HG02610 (cell line): ENCODE measurements at regions not wholly inside any gene's neighbourhood (a gene's known extent, or its start where the extent isn't known, plus 50 kb on each side); places are given as distances from the start of the nearest gene placed in this dataset.
"Not testable (repeated sequence)": the region's sequence is repeated elsewhere in the genome, so short reads cannot be mapped to it uniquely, and the experiment has no call there.

ENCODE experiments used
- ATAC-seq: cut with Tn5 transposase; IDR thresholded peaks from one replicate; pipeline ENCODE4 v1.9.1; 2021; ENCODE audit warnings: mild to moderate bottlenecking, moderate library complexity; ENCODE audit not compliant: unreplicated experiment

DNA sequence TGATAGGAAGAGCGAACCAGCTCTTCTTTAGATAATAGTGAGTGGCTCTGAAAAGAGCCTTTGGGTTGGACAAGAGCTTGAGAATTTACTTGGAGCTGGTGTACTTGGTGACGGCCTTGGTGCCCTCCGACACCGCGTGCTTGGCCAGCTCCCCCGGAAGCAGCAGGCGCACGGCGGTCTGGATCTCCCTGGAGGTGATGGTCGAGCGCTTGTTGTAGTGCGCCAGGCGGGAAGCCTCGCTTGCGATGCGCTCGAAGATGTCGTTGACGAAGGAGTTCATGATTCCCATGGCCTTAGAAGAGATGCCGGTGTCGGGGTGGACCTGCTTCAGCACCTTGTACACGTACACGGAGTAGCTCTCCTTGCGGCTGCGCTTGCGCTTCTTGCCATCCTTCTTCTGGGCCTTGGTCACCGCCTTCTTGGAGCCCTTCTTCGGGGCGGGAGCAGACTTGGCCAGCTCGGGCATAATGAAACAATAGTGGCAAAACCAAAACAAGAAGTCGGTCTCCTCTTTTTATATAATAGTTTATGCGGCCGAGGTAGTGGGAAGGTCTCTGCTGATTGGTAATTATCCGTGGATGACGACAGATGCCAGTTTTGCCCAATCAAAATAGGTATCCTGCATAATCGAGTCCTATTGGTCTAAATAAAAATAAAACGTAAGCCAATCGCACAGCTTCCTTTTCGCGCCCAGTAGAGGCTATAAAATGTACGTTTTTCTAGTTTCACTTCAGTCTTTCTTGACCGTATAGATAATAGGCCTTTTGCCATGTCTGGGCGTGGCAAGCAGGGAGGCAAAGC lies 104.6 kb downstream of the OR2B2 start:
- ATAC-seq = peak; percentile 69

DNA sequence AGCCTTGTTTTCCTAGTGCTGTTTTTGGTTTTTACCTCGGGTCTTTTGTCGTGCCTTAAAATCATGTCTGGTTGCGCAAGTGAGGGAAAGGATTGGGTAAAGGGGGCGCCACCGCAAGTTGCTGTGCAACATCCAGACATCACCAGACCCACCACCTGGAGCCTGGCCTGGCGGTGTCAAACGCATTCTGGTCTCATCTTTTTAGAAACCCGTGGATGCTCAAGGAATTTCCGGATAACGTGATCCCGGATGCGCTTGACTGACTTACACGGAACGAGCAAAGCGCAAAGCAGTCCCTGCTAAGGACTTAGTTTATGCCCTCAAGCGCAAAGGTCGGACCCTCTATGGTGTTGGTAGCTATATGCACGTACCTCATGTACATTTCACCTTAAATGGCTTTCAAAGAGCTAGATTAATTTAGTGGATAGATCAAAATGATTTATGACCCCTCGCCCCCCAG lies 105.2 kb downstream of the OR2B2 start:
- ATAC-seq = no peak

DNA sequence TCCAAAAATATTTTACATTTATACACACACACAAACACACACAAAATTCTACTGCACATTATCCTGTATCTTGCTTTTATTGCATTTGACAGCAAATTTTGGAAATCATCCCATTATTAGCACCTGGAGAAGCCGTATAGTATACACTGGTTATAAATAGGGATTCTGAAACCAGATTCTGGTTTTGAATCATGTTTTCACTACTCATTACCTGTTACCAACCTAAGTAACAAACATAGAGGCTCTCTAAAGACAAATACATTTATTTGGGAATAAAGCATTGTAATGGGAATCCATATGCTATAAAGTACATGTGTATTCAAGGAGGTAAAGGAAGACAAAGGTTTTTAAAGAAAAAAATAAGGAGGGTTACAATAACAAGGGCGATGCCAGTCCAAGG lies 106.8 kb downstream of the OR2B2 start:
- ATAC-seq = no peak

DNA sequence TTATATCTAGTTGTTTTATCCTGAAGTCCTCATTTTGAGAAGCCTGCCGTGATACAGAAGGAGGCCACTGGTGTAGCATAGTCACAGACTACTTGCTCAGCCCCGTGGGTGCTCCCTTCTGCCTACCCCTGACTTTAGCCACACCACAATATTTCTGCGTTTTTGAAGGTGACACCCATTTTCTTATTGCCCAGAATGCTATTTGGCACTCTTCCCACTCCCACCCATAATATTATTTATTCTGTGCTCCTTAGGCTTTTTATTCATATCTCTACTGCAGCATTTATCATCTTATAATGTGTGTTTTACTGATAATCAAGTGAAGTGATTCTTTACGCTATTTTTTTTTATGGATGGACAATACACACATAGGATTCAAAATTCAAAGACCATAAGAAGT lies 107.3 kb downstream of the OR2B2 start:
- ATAC-seq = no peak

GRCh38 chr6:27800731-27801373 lies 111.3 kb downstream of the OR2B2 start:
- no peak for ATAC-seq

DNA sequence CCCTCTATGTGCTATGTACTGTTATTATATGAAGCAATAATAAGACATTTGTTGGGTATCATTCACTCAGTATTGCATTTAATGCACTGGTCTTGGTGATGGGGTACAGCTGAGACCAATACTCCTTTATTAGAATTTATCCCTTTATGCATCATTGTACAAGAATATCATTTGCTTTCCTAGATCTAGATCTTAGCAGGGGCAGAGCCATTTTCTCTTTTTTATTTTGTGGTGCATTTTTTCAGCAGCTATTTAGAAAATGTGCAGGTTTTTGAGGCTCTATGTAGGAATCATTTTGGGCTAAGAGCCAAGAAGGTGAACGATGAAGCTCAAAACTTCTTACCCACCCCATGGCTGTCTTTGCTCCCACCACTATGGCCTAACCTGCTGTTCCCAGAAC lies 114.2 kb downstream of the OR2B2 start:
- ATAC-seq = no peak

GRCh38 chr6:27796736-27797481 lies 115.3 kb downstream of the OR2B2 start:
- not testable (repeated sequence) for ATAC-seq

DNA sequence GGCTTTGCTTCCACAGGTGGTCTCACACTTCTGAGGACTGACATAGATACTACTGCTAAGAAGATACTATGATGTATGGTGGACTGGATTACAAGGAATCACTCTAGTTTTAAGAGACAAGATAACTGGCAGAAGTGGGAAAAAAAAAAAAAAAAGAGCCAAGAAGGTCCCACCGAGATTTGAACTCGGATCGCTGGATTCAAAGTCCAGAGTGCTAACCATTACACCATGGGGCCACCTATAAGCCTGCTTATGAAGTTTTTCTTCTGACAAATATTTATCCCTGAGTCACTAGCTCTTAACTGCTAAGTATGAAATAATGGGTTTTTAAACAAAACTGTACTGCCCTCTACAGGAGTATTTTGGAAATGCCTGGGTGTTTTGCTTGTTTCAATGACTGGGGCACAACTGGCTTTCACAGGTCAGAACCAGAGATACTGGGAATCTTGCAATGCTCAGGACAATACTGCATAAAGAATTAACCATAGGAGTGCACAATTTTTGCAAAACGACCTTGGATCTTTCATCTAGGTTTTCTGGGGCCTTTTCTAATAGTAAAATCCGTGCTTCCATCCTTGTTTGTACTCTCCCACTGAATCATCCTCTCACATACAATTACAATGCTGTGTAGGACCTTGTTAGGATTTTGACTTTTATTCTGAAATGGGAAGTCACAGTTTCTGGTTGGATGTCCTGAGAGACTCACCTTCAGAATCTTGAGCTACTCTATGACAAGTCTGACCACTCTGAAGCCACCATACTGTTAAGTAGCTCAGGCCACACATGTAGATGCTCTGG lies 116.3 kb downstream of the OR2B2 start:
- no peak for ATAC-seq

DNA sequence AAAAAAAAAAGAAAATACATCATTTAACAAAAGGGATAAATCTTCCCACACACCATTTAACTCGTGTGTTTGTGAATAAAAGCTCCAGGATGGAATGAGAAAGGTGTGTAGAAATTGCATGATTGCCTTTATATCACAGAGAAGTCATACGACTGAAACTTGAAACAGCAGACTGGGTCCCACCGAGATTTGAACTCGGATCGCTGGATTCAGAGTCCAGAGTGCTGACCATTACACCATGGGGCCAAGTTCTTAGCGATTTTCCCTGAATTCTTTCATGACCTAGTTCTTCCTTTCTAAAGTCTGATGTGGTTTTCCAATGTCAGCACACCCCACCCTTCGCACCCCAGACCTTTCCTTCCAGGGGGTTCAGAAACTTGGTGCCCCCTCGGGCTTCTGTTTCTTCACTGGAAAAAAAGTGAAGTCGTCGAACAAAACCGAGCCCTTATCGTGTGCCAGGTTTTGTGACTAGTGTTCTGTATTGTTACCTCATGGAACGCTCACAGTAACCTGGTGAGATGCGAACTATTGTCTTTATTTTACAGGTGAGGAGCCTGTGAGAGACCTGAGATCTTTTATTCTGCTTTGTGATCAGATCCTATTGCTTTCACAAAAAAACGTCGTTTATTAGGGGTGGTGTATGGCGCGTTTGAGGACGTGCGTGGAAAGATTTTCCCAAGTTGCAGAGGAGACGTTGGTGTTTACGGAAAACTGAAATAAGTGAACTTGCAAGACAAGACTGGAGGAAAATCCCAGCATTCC lies 120.8 kb downstream of the OR2B2 start:
- ATAC-seq = no peak

- not testable (repeated sequence) for ATAC-seq
Measured at GRCh38 chr6:27788376-27788775, 123.8 kb downstream of the OR2B2 start.

GRCh38 chr6:27786048-27786447 lies 126.1 kb downstream of the OR2B2 start:
- ATAC-seq = no peak

DNA sequence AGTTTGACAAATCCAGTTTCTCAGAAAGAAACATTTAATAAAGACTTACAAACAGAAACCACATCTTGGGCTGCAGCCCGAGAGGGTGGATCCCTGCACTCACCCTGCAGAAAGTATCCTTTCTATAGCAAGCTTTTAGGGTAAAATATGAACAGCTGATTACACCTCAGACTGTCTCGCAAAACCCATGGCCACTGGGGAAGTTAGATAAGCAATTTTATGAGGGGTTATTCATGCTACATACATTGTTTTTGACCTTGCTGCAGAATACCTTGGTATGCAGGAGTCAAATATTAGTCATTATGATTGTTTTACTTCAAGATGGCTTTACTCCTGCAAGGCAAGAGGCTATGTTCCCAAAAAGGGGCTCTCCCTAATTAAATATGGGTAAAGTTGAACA lies 126.9 kb downstream of the OR2B2 start:
- no peak for ATAC-seq

DNA sequence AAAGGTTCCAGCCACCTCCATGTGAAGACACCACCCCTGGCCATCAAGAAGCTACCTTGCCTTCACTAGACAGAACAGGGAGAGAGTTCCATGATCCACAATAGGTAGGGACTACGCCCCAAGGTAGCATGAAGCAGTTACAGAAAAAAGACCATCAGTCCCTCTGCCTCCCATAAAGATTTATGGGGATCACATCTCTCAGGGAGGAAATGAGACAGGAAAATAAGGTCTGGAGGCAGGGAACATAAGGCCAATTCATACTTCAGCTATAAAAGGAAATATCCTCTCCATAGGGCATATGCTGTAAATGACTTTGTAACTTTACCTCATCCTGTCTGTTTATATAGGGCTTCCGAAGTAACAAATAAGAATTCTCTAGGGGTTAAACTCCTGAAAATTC lies 129.4 kb downstream of the OR2B2 start:
- ATAC-seq = no peak

- ATAC-seq = no peak
Measured at GRCh38 chr6:27778625-27779417, 133.4 kb downstream of the OR2B2 start.

DNA sequence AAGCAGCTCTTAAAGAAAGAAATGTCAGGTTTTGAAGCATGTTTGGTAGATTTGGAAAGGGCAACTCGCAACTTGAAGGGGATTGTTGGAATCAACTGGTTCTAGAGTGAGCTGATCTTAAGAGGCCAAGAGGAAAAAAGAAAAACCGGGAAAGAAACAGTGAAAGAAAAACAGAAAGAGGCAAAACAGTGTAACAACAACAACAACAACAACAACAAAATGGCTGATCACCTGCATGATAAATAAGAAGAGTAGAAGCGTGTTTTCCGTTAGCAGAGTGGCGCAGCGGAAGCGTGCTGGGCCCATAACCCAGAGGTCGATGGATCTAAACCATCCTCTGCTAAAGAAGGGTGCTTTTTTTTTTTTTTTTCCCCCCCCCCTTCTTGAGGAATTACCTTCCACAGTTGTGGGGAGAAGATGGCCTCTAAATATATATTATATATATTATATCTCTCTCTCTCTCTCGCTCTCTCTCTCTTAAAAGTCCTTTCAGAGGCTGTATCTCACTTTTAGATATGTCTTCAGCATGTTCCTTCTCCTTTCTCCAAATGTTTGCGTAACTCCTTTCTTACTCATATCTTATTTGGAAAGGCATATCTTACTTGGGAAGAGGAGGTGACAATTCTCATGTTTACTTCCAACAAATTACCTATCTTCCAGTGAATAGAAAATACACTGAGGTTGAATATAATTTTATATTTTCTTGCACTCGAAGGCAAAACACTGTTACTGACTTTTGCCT lies 134.4 kb downstream of the OR2B2 start:
- ATAC-seq = no peak

DNA sequence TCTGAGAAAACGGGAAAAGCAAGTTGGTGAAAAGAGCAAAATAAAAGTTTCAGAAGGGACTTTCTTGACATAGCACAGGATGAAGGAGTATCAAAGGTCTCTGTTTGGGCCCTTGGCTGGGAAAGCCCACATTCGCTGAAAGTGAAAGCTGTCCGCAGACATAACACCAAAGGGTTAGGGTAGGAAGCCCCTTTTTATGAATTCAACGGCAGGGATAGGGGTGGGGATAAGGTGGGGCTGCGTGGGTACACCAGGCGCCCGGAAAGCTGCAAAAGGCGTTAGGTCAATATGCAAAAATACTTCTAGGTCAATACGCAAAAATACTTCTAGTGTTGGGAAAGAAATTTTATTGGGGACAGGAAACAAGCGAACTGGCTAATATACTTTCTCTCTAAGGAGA lies 135.1 kb downstream of the OR2B2 start:
- ATAC-seq = no peak

DNA sequence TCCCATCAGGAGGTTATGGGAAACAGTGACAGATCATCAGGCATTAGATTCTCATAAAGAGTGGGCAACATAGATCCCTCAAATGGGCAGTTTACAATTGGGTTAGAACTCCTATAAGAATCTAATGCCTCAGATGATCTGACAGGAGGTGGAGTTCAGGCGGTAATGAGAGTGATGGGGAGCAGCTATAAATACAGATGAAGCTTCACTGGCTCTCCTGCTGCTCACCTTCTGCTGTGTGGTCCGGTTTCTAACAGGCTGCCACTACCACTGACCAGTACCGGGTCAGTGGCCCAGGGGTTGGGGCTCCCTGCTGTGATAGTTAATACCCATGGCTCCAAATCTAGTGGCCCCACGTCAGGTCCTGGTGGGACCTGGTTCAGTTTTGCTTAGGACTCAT lies 135.7 kb downstream of the OR2B2 start:
- no peak for ATAC-seq

DNA sequence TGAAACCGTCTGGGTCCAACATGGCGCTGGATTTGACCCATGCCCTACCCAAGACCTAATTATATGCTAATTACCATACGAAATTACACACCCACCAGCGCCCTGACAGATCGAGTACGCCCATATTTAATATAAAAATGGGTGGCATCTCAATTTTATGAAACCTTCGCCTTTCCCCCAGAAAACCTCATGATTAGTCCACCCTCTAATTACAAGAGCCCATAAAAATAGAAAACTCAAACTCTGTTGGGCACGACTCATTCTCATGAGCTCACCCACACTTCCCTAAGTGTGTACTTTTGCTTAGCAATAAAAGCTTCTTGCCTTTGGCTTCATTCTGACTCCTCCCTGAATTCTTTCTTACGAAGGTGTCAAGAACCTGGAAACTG lies 136.4 kb downstream of the OR2B2 start:
- ATAC-seq = no peak
